ENCODE measurements at regions not wholly inside any gene's neighbourhood (a gene's known extent, or its start where the extent isn't known, plus 50 kb on each side); places are given as distances from the start of the nearest gene placed in this dataset.

- TF ChIP-seq CTCF (IDR thresholded peaks at IDR 0.05; ENCODE audit: low read depth, low read length) = no peak
- no peak for DNase-seq (ENCODE audit: low read depth in 2 of 2)
These were observed 981.2 kb upstream of the KLHL29 start for GRCh38 chr2:22403748-22404147.

GRCh38 chr2:22406625-22407024 lies 978.4 kb upstream of the KLHL29 start:
- no peak overlapping the region for H3K4me3 ChIP-seq (replicated peaks in 1 of 2; ENCODE audit: low read depth in 2 of 2, low read length in 2 of 2)
- no peak for TF ChIP-seq CTCF (IDR thresholded peaks at IDR 0.05; ENCODE audit: low read depth, low read length)
- DNase-seq (ENCODE audit: low read depth in 2 of 2) = no peak

More at GRCh38 chr2:22403748-22404147, 981.2 kb upstream of the KLHL29 start:
- no peak overlapping the region for H3K4me3 ChIP-seq (replicated peaks in 1 of 2; ENCODE audit: low read depth in 2 of 2, low read length in 2 of 2)

- DNase-seq (ENCODE audit: low read depth in 2 of 2) = no peak
- no peak for TF ChIP-seq CTCF (IDR thresholded peaks at IDR 0.05; ENCODE audit: low read depth, low read length)
- no peak overlapping the region for H3K4me3 ChIP-seq (replicated peaks in 1 of 2; ENCODE audit: low read depth in 2 of 2, low read length in 2 of 2)
These were observed 964.9 kb upstream of the KLHL29 start for GRCh38 chr2:22420076-22420475.

- no peak for DNase-seq (ENCODE audit: low read depth in 2 of 2)
- no peak overlapping the region for H3K4me3 ChIP-seq (replicated peaks in 1 of 2; ENCODE audit: low read depth in 2 of 2, low read length in 2 of 2)
- TF ChIP-seq CTCF (IDR thresholded peaks at IDR 0.05; ENCODE audit: low read depth, low read length) = no peak
These were observed 942.9 kb upstream of the KLHL29 start for GRCh38 chr2:22442051-22442450.

GRCh38 chr2:22444281-22444680 lies 940.7 kb upstream of the KLHL29 start:
- no peak for TF ChIP-seq CTCF (IDR thresholded peaks at IDR 0.05; ENCODE audit: low read depth, low read length)
- no peak for DNase-seq (ENCODE audit: low read depth in 2 of 2)
- no peak overlapping the region for H3K4me3 ChIP-seq (replicated peaks in 1 of 2; ENCODE audit: low read depth in 2 of 2, low read length in 2 of 2)

GRCh38 chr2:22449696-22450095 lies 935.3 kb upstream of the KLHL29 start:
- no peak overlapping the region for H3K4me3 ChIP-seq (replicated peaks in 1 of 2; ENCODE audit: low read depth in 2 of 2, low read length in 2 of 2)
- TF ChIP-seq CTCF (IDR thresholded peaks at IDR 0.05; ENCODE audit: low read depth, low read length) = no peak

GRCh38 chr2:22450831-22451230 lies 934.1 kb upstream of the KLHL29 start:
- no peak overlapping the region for H3K4me3 ChIP-seq (replicated peaks in 1 of 2; ENCODE audit: low read depth in 2 of 2, low read length in 2 of 2)
- no peak for DNase-seq (ENCODE audit: low read depth in 2 of 2)
- TF ChIP-seq CTCF (IDR thresholded peaks at IDR 0.05; ENCODE audit: low read depth, low read length) = no peak

More at GRCh38 chr2:22449696-22450095, 935.3 kb upstream of the KLHL29 start:
- DNase-seq (ENCODE audit: low read depth in 2 of 2) = no peak

Measured in cardiac fibroblast (primary cell).